Smooth muscle cell (in vitro differentiated cells): ENCODE measurements at regions not wholly inside any gene's neighbourhood (a gene's known extent, or its start where the extent isn't known, plus 50 kb on each side); places are given as distances from the start of the nearest gene placed in this dataset.
A peak's percentile ranks its signal among the peaks of the same experiment; 100 is the strongest.

ENCODE experiments used
- DNase-seq: peaks from one replicate; lab custom pipeline; 2025; ENCODE audit not compliant: unreplicated experiment; lab: John Stamatoyannopoulos, UW
- H2AFZ ChIP-seq: fragments of 200-600 bp; sonication (generic); 2 replicates; pipeline ENCODE4 v1.6.0; 2016; ENCODE audit warnings: antibody characterized with exemption, low read depth, mild to moderate bottlenecking
- H3F3A ChIP-seq: fragments of 200-600 bp; sonication (generic); 2 replicates; pipeline ENCODE4 v1.6.0; 2017; ENCODE audit warnings: antibody characterized with exemption, low read depth
- H3K27ac ChIP-seq: fragments of 200-600 bp; sonication (generic); 2 replicates; pipeline ENCODE4 v1.5.1; 2016; ENCODE audit warnings: low read depth, mild to moderate bottlenecking
- H3K27me3 ChIP-seq: fragments of 200-600 bp; sonication (generic); 2 replicates; pipeline ENCODE4 v1.6.1; 2016; ENCODE audit warnings: low read depth, mild to moderate bottlenecking
- H3K36me3 ChIP-seq: fragments of 200-600 bp; sonication (generic); 2 replicates; pipeline ENCODE4 v1.5.1; 2016; ENCODE audit warnings: low read depth
- H3K4me1 ChIP-seq: fragments of 200-600 bp; sonication (generic); 2 replicates; pipeline ENCODE4 v1.5.1; 2016; ENCODE audit warnings: low read depth
- H3K4me2 ChIP-seq: fragments of 200-600 bp; sonication (generic); 2 replicates; pipeline ENCODE4 v1.6.0; 2016; ENCODE audit warnings: mild to moderate bottlenecking
- H3K4me3 ChIP-seq: fragments of 200-600 bp; sonication (generic); 2 replicates; pipeline ENCODE4 v1.5.1; 2016; ENCODE audit warnings: mild to moderate bottlenecking
- H3K79me2 ChIP-seq: fragments of 200-600 bp; sonication (generic); 2 replicates; pipeline ENCODE4 v1.6.0; 2016; ENCODE audit warnings: low read depth, mild to moderate bottlenecking
- H3K9ac ChIP-seq: fragments of 200-600 bp; sonication (generic); 2 replicates; pipeline ENCODE4 v1.6.0; 2016; ENCODE audit warnings: low read depth
- H3K9me3 ChIP-seq: fragments of 200-600 bp; sonication (generic); replicated peaks from 2 replicates; pipeline ENCODE4 v1.5.1; 2016; ENCODE audit warnings: low read depth
- H4K20me1 ChIP-seq: fragments of 200-600 bp; sonication (generic); 2 replicates; pipeline ENCODE4 v1.6.0; 2016; ENCODE audit warnings: low read depth
- WGBS: methylation state at CpG from one replicate; pipeline ENCODE4 v1.1.7; 2016; ENCODE audit warnings: low lambda C conversion rate; 5-methylcytosine and 5-hydroxymethylcytosine counted together
- TF ChIP-seq, protein P1 (sequence below): fragments of 200-600 bp; sonication (generic); IDR thresholded peaks from 2 replicates; pipeline ENCODE4 v1.5.1; 2017; ENCODE audit warnings: borderline replicate concordance, mild to moderate bottlenecking, antibody characterized with exemption; ENCODE audit not compliant: insufficient read depth, poor library complexity, severe bottlenecking

GRCh38 chr3:102074946-102075345 lies 225.6 kb downstream of the NFKBIZ start:
- no peaks in the 10 kb centered on the region for H3K79me2 ChIP-seq
- H2AFZ ChIP-seq: no peak overlapping the region
- no peaks in the 10 kb centered on the region for H3K9me3 ChIP-seq
- H3F3A ChIP-seq: peaks cover 35% of the 10 kb centered on the region
- H3K27ac ChIP-seq: peak overlapping the region; percentile 66
- TF ChIP-seq, protein P1, sequence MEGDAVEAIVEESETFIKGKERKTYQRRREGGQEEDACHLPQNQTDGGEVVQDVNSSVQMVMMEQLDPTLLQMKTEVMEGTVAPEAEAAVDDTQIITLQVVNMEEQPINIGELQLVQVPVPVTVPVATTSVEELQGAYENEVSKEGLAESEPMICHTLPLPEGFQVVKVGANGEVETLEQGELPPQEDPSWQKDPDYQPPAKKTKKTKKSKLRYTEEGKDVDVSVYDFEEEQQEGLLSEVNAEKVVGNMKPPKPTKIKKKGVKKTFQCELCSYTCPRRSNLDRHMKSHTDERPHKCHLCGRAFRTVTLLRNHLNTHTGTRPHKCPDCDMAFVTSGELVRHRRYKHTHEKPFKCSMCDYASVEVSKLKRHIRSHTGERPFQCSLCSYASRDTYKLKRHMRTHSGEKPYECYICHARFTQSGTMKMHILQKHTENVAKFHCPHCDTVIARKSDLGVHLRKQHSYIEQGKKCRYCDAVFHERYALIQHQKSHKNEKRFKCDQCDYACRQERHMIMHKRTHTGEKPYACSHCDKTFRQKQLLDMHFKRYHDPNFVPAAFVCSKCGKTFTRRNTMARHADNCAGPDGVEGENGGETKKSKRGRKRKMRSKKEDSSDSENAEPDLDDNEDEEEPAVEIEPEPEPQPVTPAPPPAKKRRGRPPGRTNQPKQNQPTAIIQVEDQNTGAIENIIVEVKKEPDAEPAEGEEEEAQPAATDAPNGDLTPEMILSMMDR: no peak
- H3K4me3 ChIP-seq: no peak overlapping the region
- H3K4me1 ChIP-seq: peaks cover 16% of the 10 kb centered on the region
- no peak for DNase-seq
- no peaks in the 10 kb centered on the region for H3K27me3 ChIP-seq
- H3K9ac ChIP-seq: no peak overlapping the region
- no peaks in the 10 kb centered on the region for H3K36me3 ChIP-seq
- no peak overlapping the region for H3K4me2 ChIP-seq
- H4K20me1 ChIP-seq: no peaks in the 10 kb centered on the region

- no peaks in the 10 kb centered on the region for H3K79me2 ChIP-seq
- H3K27ac ChIP-seq: peak overlapping the region; percentile 67
- H3K4me2 ChIP-seq: peak overlapping the region; percentile 65
- peak overlapping the region; percentile 68 for H2AFZ ChIP-seq
- H4K20me1 ChIP-seq: no peaks in the 10 kb centered on the region
- WGBS: 29% methylated on average over 3 of the region's 3 CpGs
- H3K4me3 ChIP-seq: no peak overlapping the region
- H3K27me3 ChIP-seq: no peaks in the 10 kb centered on the region
- no peaks in the 10 kb centered on the region for H3K36me3 ChIP-seq
- peaks cover 16% of the 10 kb centered on the region for H3K4me1 ChIP-seq
- no peaks in the 10 kb centered on the region for H3K9me3 ChIP-seq
- no peak overlapping the region for H3K9ac ChIP-seq
- DNase-seq: no peak
- peaks cover 35% of the 10 kb centered on the region for H3F3A ChIP-seq
- TF ChIP-seq, protein P1: no peak
Observed at GRCh38 chr3:102078401-102078800, 229.1 kb downstream of the NFKBIZ start.

DNA sequence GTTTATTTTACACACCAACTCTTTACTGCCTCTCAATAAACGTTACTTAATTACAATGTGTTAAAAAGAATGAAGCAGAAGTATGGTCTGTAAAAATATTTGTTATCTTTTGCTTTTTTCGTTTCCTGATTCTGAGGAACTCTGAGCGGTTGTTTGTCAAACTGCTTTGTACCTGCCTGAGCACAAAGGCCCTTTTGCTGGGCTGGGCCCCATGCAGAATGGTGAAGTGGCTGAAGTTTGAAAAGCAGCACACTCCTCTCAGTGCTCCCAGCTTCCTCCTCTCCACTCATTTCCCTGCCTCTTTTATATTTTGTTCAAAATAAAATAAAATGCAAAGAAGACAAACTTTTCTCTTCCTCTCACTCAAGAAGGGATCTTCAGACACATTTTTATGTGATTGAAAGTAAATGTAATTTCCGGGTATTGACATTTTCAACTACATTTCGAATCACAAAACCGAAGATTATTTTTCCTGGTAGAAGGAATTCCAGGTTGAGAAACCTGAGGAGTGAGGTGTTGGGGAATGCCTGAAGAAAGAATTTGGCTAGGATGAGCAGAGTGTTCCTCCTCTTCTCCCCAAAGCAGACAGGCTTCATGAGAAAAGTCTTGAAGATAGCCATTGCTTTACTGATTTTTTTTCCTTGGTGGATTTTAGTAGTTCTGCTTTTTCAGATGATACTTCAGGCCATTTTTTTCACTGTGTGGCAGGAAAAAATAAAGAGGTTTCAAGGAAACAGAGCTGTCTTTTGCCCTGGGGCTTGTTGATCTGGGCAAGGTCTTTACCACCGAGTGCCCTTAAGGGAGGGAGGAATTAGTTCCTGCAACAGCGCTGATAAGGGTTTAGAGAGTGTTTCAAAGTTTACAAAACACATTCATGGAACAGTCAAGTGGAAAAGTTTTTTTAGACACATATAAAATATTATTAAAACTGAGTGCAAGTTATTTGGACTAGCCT lies 229.8 kb downstream of the NFKBIZ start:
- 28% methylated on average over 8 of the region's 8 CpGs for WGBS
- TF ChIP-seq, protein P1: no peak
- Histone ChIP-seq H3K9ac (peak overlapping the region; percentile 15), H3K9me3 (no peaks in the 10 kb centered on the region), H3K4me1 (peaks cover 16% of the 10 kb centered on the region), H3F3A (peaks cover 32% of the 10 kb centered on the region), H2AFZ (peak overlapping the region; percentile 68), H4K20me1 (no peaks in the 10 kb centered on the region), H3K4me3 (no peak overlapping the region), H3K27me3 (no peaks in the 10 kb centered on the region), H3K79me2 (no peaks in the 10 kb centered on the region), H3K27ac (peak overlapping the region; percentile 67), H3K4me2 (peak overlapping the region; percentile 65), H3K36me3 (no peaks in the 10 kb centered on the region)
- DNase-seq: no peak
